ENCODE measurements at regions not wholly inside any gene's neighbourhood (a gene's known extent, or its start where the extent isn't known, plus 50 kb on each side); places are given as distances from the start of the nearest gene placed in this dataset.

DNA sequence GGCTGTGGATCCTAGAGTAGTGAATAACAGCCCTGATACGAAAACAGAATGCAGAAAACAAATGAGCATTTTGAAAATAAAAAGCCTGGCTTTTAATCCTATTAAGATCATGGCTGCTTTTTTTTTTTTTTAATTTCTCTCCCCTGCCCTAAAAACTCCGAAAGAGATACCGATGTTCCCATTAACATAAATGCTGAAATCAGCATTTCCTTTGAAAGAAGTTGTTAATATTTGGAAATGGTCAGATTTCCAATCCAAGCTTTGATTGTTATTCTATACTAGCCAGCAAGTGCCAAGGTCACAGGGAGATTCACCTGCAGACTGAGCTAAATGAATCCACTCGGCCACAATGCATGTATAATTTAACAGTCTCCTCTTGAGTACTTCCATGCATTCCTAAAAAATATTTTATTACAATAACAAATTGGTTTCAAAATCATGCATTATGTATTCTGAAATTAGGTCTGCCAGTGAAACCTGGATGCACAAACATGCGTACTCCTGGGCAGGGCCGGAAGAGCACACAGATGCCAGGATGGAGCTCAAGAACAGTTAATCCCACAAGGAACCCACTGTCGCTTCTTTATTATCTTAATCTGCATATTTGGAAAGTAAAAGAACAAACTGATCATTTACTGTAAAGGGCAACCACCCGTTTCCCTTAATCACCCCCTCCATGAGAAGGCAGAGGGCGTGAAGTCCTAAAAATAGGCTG is 521.5 kb upstream of the ZFHX3 start:
- TF ChIP-seq, protein P1, sequence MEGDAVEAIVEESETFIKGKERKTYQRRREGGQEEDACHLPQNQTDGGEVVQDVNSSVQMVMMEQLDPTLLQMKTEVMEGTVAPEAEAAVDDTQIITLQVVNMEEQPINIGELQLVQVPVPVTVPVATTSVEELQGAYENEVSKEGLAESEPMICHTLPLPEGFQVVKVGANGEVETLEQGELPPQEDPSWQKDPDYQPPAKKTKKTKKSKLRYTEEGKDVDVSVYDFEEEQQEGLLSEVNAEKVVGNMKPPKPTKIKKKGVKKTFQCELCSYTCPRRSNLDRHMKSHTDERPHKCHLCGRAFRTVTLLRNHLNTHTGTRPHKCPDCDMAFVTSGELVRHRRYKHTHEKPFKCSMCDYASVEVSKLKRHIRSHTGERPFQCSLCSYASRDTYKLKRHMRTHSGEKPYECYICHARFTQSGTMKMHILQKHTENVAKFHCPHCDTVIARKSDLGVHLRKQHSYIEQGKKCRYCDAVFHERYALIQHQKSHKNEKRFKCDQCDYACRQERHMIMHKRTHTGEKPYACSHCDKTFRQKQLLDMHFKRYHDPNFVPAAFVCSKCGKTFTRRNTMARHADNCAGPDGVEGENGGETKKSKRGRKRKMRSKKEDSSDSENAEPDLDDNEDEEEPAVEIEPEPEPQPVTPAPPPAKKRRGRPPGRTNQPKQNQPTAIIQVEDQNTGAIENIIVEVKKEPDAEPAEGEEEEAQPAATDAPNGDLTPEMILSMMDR (IDR thresholded peaks at IDR 0.05) = no peak

DNA sequence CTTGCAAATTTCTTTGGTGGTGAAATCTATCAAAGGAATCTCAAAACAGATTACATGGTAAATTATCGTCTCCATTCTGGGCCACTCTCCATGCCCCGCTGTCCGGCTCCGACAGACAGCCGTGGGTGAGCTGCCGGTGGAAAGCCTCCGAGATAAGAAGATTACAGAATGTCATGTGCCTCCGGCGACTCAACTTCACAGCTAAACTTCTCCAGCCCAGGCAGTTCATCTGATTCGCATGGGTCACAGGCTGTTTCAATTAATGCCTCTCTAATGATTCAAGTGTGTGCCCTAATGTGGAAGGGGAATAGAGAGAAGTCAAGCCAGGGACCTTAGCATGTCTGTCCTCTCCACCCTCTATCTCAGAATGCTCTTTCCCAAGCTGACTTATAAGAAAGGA is 520.8 kb upstream of the ZFHX3 start:
- TF ChIP-seq, protein P1 (IDR thresholded peaks at IDR 0.05) = no peak

DNA sequence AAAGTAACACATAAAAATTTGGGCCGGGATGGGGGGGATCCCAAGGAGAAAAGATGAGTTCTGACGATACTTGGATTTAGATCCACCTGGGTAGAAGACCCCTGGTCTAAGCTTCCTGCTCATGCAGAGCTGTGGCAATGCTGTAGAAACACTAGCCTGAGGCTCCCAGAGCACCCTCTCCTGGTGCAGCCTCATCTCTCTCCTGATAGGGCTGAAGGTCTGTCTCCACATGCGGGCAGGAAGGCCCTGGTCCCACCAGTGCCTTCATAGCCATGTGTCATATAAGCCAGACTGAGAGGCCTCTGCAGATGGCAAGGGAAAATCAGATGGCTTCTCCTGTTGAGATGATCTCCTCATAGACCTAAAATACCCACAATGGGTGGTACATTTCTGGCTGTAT is 518.0 kb upstream of the ZFHX3 start:
- TF ChIP-seq, protein P1 (IDR thresholded peaks at IDR 0.05) = no peak

DNA sequence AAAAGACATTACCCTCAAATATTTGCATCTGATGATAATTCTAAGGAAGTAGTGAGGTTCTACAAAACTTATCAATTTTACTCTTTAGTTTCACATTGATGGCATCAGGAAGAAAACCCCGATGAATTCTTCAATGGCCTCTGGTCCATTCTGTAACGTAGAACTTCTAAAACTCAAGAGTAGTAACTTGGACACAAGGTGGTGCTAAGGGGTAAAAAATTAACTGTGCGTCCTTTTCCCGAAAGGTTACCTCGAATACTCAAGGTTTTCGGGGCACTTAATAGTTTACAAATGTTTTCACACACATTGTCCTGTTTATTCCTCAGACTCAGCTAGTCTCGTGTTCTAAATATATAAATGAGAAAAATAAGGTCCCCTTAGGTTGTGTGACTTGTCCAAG is 517.3 kb upstream of the ZFHX3 start:
- TF ChIP-seq, protein P1 (IDR thresholded peaks at IDR 0.05) = peak; percentile 50; the same call in 1 of the 2 replicates

DNA sequence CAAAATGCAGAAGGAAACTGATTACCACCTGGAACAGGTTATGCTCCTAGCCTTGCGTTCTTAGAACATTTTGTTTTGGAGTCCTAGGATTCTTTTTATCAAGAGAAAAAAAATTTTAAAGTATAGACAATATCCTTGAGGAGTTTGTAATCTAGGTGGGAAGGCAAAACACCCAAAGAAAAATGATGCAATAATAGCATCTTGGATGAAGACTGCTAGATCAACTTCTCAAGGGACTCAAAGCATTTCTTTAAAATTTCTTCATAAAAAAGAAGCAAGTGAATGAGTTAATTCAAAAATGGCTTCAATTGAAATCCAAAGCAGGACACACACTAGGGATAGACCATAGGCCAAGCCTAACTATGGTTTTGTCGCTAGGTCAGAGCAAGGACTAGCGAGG is 515.8 kb upstream of the ZFHX3 start:
- TF ChIP-seq, protein P1 (IDR thresholded peaks at IDR 0.05) = no peak

DNA sequence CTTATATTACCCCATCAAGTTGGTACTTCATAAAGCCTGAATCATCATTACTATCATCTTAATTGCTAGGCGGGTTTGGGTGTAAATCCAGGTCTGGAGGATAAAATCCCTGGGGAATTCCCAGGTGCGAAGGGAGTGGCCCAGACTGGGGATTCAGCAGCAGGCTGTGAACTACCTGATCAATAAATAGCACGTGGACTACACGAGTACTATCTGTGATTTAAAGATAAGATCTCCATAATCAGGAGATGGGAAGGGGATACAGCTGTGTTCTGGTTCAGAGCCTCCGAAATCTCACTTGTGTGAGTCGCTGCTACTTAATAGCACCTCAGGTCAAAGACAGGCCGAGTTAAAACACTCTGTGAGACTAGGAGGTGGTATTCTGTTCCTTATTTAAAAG is 512.6 kb upstream of the ZFHX3 start:
- TF ChIP-seq, protein P1 (IDR thresholded peaks at IDR 0.05) = no peak

DNA sequence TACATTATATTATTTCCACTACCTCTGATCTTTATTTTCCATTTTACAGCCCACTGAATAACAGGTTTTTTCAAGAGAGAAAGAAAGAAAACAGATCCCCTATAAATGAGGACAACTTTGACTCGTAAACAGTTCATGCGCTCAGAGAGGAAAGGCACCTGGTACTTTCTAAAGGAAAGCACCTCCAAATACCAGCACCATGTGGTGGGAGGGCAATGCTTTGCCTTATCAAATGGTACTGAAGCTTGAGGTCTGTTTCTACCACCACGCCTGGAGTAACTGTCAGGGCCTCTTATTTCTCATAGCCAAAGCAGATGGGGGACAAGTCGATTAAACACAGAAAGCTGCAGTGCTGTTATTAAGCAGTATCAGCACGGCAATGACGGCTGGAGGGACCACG is 510.3 kb upstream of the ZFHX3 start:
- TF ChIP-seq, protein P1 (IDR thresholded peaks at IDR 0.05) = no peak

Measured in LNCAP (cell line).